Vagina (tissue), 2 donors: ENCODE measurements at regions not wholly inside any gene's neighbourhood (a gene's known extent, or its start where the extent isn't known, plus 50 kb on each side); places are given as distances from the start of the nearest gene placed in this dataset.

Experiments
- DNase-seq, 2 donors: peaks; one replicate each; pipeline ENCODE4 v3.0.0-alpha.2; 2017; ENCODE audit errors: extremely low spot score in 2 of 2
- H3K27ac ChIP-seq: fragments of 200-600 bp; sonication (generic); one replicate; pipeline ENCODE4 v1.5.1; 2019
- H3K27me3 ChIP-seq: fragments of 200-600 bp; sonication (generic); one replicate; pipeline ENCODE4 v1.5.1; 2019
- H3K36me3 ChIP-seq, 2 donors: fragments of 200-600 bp; sonication (generic); one replicate each; pipeline ENCODE4 v1.5.1; 2017 to 2019
- H3K4me1 ChIP-seq: fragments of 200-600 bp; sonication (generic); one replicate; pipeline ENCODE4 v1.5.1; 2019
- H3K4me3 ChIP-seq, 2 donors: fragments of 200-600 bp; sonication (generic); 1 replicate in 1 of 2; 2 replicates in 1 of 2; pipeline ENCODE4 v1.5.1; 2016 to 2019
- H3K9me3 ChIP-seq: fragments of 200-600 bp; sonication (generic); one replicate; pipeline ENCODE4 v1.5.1; 2019
- POLR2A ChIP-seq, 2 donors: fragments of 450-650 bp; IDR thresholded peaks; one replicate each; pipeline ENCODE4 v1.6.1; 2017; ENCODE audit warnings: antibody characterized with exemption in 2 of 2, mild to moderate bottlenecking in 2 of 2, moderate library complexity in 2 of 2
- POLR2AphosphoS5 ChIP-seq, 2 donors: sonication (generic); formaldehyde crosslinking; IDR thresholded peaks; one replicate each; pipeline ENCODE4 v1.9.0; 2017; ENCODE audit warnings: antibody characterized with exemption in 2 of 2, mild to moderate bottlenecking in 2 of 2, low read depth in 1 of 2; ENCODE audit not compliant: insufficient read depth in 1 of 2
- intact Hi-C: fragments of 100-400 bp; cut with DNase I; formaldehyde crosslinking; loops from one replicate; pipeline ENCODE4 v1.15.1; 2023
- TF ChIP-seq, protein P1 (sequence below), 3 experiments: fragments of 450-650 bp in 2 of 3; fragments of 200-600 bp in 1 of 3; sonication (generic) in 1 of 3; IDR thresholded peaks; one replicate each; pipeline ENCODE4 v1.5.1; 2017 to 2019; ENCODE audit warnings: antibody characterized with exemption in 3 of 3, mild to moderate bottlenecking in 2 of 3, moderate library complexity in 2 of 3

DNA sequence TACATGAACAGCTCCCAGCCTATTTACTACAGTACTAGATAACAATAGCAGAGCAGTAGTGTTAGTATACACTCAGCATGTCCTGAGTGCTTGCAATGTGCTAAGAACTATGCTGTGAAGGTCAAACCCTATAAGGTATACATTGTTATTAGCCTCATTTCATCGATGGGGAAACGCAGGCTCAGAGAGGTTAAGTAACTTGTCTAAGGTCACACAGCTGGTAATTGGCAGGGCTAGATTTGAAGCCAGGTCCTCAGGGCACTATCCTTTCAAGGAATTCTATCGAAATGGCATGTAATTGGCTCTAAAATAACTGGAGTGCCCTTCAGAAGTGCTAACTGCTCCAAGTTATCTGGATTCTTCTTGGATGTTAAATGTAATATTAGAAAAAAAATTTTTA lies 295.6 kb downstream of the ZNF536 start:
- Histone ChIP-seq H3K4me3 (no peak overlapping the region), H3K4me1 (peaks cover 8% of the 10 kb centered on the region), H3K27ac (no peak overlapping the region), H3K36me3 (no peaks in the 10 kb centered on the region), H3K9me3 (no peaks in the 10 kb centered on the region), H3K27me3 (no peaks in the 10 kb centered on the region)
- intact Hi-C loops = no loop called here
- DNase-seq = no peak
- TF ChIP-seq POLR2A (IDR thresholded peaks at IDR 0.05) (no peak), POLR2AphosphoS5 (IDR thresholded peaks at IDR 0.05; ENCODE audit: insufficient read depth in 1 of 2, low read depth in 1 of 2) (no peak)
- TF ChIP-seq, protein P1, sequence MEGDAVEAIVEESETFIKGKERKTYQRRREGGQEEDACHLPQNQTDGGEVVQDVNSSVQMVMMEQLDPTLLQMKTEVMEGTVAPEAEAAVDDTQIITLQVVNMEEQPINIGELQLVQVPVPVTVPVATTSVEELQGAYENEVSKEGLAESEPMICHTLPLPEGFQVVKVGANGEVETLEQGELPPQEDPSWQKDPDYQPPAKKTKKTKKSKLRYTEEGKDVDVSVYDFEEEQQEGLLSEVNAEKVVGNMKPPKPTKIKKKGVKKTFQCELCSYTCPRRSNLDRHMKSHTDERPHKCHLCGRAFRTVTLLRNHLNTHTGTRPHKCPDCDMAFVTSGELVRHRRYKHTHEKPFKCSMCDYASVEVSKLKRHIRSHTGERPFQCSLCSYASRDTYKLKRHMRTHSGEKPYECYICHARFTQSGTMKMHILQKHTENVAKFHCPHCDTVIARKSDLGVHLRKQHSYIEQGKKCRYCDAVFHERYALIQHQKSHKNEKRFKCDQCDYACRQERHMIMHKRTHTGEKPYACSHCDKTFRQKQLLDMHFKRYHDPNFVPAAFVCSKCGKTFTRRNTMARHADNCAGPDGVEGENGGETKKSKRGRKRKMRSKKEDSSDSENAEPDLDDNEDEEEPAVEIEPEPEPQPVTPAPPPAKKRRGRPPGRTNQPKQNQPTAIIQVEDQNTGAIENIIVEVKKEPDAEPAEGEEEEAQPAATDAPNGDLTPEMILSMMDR (IDR thresholded peaks at IDR 0.05) = no peak

GRCh38 chr19:30667227-30667626 lies 295.0 kb downstream of the ZNF536 start:
- intact Hi-C loops = no loop called here

DNA sequence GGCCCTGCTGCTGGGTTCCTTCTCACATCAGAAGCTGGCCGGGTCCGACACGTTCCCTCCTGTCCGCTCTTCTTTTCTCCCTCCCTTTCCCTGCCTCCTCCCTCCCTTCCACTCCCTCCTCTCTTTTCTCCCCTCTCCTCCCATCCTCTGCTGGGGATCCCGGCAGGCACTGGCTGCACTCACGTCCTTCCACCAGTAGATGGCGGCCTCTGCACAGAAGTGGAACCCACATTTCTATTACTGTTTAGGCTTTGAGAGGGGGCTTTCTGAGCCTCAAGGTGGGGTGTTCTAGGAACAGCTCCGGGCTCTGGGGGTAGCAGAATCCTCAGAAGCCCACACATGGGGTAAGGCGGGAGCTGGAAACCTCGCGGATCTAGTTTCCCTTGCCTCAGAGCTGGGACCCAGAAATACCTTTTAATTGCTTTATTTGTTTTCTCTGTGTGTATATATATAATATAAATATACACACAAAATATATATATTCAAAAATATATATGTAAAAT lies 294.2 kb downstream of the ZNF536 start:
- no peak overlapping the region for H3K27ac ChIP-seq
- no peaks in the 10 kb centered on the region for H3K9me3 ChIP-seq
- no peak for DNase-seq
- no peaks in the 10 kb centered on the region for H3K27me3 ChIP-seq
- H3K4me1 ChIP-seq = peaks cover 8% of the 10 kb centered on the region
- H3K36me3 ChIP-seq = no peaks in the 10 kb centered on the region
- H3K4me3 ChIP-seq = no peak overlapping the region
- TF ChIP-seq POLR2A (IDR thresholded peaks at IDR 0.05) (no peak), POLR2AphosphoS5 (IDR thresholded peaks at IDR 0.05; ENCODE audit: insufficient read depth in 1 of 2, low read depth in 1 of 2) (no peak)
- TF ChIP-seq, protein P1 (IDR thresholded peaks at IDR 0.05) = peak; percentile 20 to 76 (median 55)
- intact Hi-C loops = no loop called here

More at GRCh38 chr19:30667227-30667626, 295.0 kb downstream of the ZNF536 start:
- no peaks in the 10 kb centered on the region for H3K9me3 ChIP-seq
- no peak overlapping the region for H3K4me3 ChIP-seq
- no peaks in the 10 kb centered on the region for H3K27me3 ChIP-seq
- no peak for DNase-seq
- H3K4me1 ChIP-seq = peaks cover 8% of the 10 kb centered on the region
- no peaks in the 10 kb centered on the region for H3K36me3 ChIP-seq
- no peak overlapping the region for H3K27ac ChIP-seq
- TF ChIP-seq, protein P1 (IDR thresholded peaks at IDR 0.05) = no peak
- TF ChIP-seq POLR2A (IDR thresholded peaks at IDR 0.05) (no peak), POLR2AphosphoS5 (IDR thresholded peaks at IDR 0.05; ENCODE audit: insufficient read depth in 1 of 2, low read depth in 1 of 2) (no peak)

- intact Hi-C loops = no loop called here
Observed at GRCh38 chr19:30665449-30665848, 293.3 kb downstream of the ZNF536 start.

DNA sequence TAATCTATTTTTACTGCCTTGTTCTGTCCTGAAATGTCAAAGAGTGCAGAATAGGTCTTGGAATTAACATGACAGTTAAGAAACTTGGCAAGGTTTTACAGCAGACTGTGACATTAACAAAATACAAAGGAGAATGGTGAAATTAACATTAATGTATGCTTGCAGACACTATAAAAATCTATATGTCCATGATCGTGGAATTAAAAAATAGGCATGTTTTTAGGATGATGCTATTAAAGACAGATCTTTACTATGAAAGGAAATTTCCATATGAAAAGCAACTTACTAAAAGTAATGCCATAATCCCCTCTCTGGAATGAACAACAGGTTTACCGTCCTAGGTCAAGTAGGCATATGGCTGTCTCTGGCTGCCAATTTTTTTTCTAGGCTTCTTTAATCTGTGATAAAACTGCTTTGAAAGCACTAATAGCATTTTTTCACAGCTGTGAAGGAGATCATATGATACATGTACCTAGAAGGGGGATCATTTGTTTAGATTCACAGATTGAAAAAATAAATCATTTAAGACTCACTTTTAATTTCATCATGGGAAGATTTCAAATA lies 291.5 kb downstream of the ZNF536 start:
- Histone ChIP-seq H3K4me1 (peaks cover 8% of the 10 kb centered on the region), H3K9me3 (no peaks in the 10 kb centered on the region), H3K4me3 (no peak overlapping the region), H3K27ac (no peak overlapping the region), H3K36me3 (no peaks in the 10 kb centered on the region), H3K27me3 (no peaks in the 10 kb centered on the region)
- no peak for TF ChIP-seq POLR2AphosphoS5 (IDR thresholded peaks at IDR 0.05; ENCODE audit: insufficient read depth in 1 of 2, low read depth in 1 of 2)
- TF ChIP-seq, protein P1 (IDR thresholded peaks at IDR 0.05) = no peak
- no peak for TF ChIP-seq POLR2A (IDR thresholded peaks at IDR 0.05)
- intact Hi-C loops = no loop called here
- no peak for DNase-seq

More at GRCh38 chr19:30665449-30665848, 293.3 kb downstream of the ZNF536 start:
- Histone ChIP-seq H3K27ac (no peak overlapping the region), H3K4me3 (no peak overlapping the region), H3K9me3 (no peaks in the 10 kb centered on the region), H3K27me3 (no peaks in the 10 kb centered on the region), H3K36me3 (no peaks in the 10 kb centered on the region), H3K4me1 (peaks cover 8% of the 10 kb centered on the region)
- no peak for DNase-seq
- no peak for TF ChIP-seq POLR2A (IDR thresholded peaks at IDR 0.05)
- TF ChIP-seq, protein P1 (IDR thresholded peaks at IDR 0.05) = no peak
- TF ChIP-seq POLR2AphosphoS5 (IDR thresholded peaks at IDR 0.05; ENCODE audit: insufficient read depth in 1 of 2, low read depth in 1 of 2) = no peak
